ENCODE measurements at regions not wholly inside any gene's neighbourhood (a gene's known extent, or its start where the extent isn't known, plus 50 kb on each side); places are given as distances from the start of the nearest gene placed in this dataset.

- no peak for TF ChIP-seq CTCF (IDR thresholded peaks at IDR 0.05)
- no peak for TF ChIP-seq POLR2A (IDR thresholded peaks at IDR 0.05)
- Histone ChIP-seq H3K27ac (no peak overlapping the region), H3K4me1 (no peaks in the 10 kb centered on the region), H3K36me3 (no peaks in the 10 kb centered on the region), H3K9me3 (no peaks in the 10 kb centered on the region), H3K4me3 (no peak overlapping the region), H3K27me3 (no peaks in the 10 kb centered on the region)
- intact Hi-C loops (cut with DNase I; ENCODE audit: low total_unique reads), result no loop called here
- DNase-seq, result no peak
These were observed 182.0 kb upstream of the RGMA start for GRCh38 chr15:93270937-93271467.

- intact Hi-C loops (cut with DNase I; ENCODE audit: low total_unique reads), result no loop called here
- TF ChIP-seq CTCF (IDR thresholded peaks at IDR 0.05), result no peak
- TF ChIP-seq POLR2A (IDR thresholded peaks at IDR 0.05), result no peak
- Histone ChIP-seq H3K36me3 (no peaks in the 10 kb centered on the region), H3K4me3 (no peak overlapping the region), H3K9me3 (no peaks in the 10 kb centered on the region), H3K27ac (no peak overlapping the region), H3K27me3 (no peaks in the 10 kb centered on the region), H3K4me1 (no peaks in the 10 kb centered on the region)
- no peak for DNase-seq
These were observed 179.1 kb upstream of the RGMA start for GRCh38 chr15:93268066-93268465.

- no peaks in the 10 kb centered on the region for H3K4me1 ChIP-seq
- no peak overlapping the region for H3K4me3 ChIP-seq
- TF ChIP-seq CTCF (IDR thresholded peaks at IDR 0.05) (no peak), POLR2A (IDR thresholded peaks at IDR 0.05) (no peak)
- H3K27ac ChIP-seq, result no peak overlapping the region
- intact Hi-C loops (cut with DNase I; ENCODE audit: low total_unique reads), result no loop called here
- H3K27me3 ChIP-seq, result no peaks in the 10 kb centered on the region
- H3K9me3 ChIP-seq, result no peaks in the 10 kb centered on the region
- H3K36me3 ChIP-seq, result no peaks in the 10 kb centered on the region
- no peak for DNase-seq
These were observed 177.3 kb upstream of the RGMA start for GRCh38 chr15:93266291-93266690.

GRCh38 chr15:93265111-93265556, 176.1 kb upstream of the RGMA start:
- Histone ChIP-seq H3K9me3 (no peaks in the 10 kb centered on the region), H3K27ac (no peak overlapping the region), H3K4me3 (no peak overlapping the region), H3K4me1 (no peaks in the 10 kb centered on the region), H3K36me3 (no peaks in the 10 kb centered on the region), H3K27me3 (no peaks in the 10 kb centered on the region)
- DNase-seq, result no peak
- intact Hi-C loops (cut with DNase I; ENCODE audit: low total_unique reads), result no loop called here
- TF ChIP-seq POLR2A (IDR thresholded peaks at IDR 0.05) (no peak), CTCF (IDR thresholded peaks at IDR 0.05) (no peak)

- Histone ChIP-seq H3K27me3 (no peaks in the 10 kb centered on the region), H3K9me3 (no peaks in the 10 kb centered on the region), H3K4me1 (no peaks in the 10 kb centered on the region), H3K27ac (no peak overlapping the region), H3K36me3 (no peaks in the 10 kb centered on the region), H3K4me3 (no peak overlapping the region)
- TF ChIP-seq CTCF (IDR thresholded peaks at IDR 0.05), result no peak
- no peak for TF ChIP-seq POLR2A (IDR thresholded peaks at IDR 0.05)
- DNase-seq, result no peak
- intact Hi-C loops (cut with DNase I; ENCODE audit: low total_unique reads), result no loop called here
These were observed 172.8 kb upstream of the RGMA start for GRCh38 chr15:93261845-93262244.

Measured in uterus (tissue), 3 donors.